ENCODE measurements at regions not wholly inside any gene's neighbourhood (a gene's known extent, or its start where the extent isn't known, plus 50 kb on each side); places are given as distances from the start of the nearest gene placed in this dataset.

GRCh38 chr5:168204165-168204564 is 87.3 kb upstream of the WWC1 start:
- TF ChIP-seq MYC (IDR thresholded peaks at IDR 0.05; ENCODE audit: low read depth, low read length): no peak
- TF ChIP-seq CTCF (IDR thresholded peaks at IDR 0.05; ENCODE audit: low read depth, low read length): no peak
- TF ChIP-seq POLR2A (IDR thresholded peaks at IDR 0.05; ENCODE audit: extremely low read depth, insufficient read length): no peak
- no peak overlapping the region for H3K4me3 ChIP-seq (ENCODE audit: low read depth, low read length)
- DNase-seq (ENCODE audit: low read depth): no peak

- TF ChIP-seq POLR2A (IDR thresholded peaks at IDR 0.05; ENCODE audit: extremely low read depth, insufficient read length): no peak
- TF ChIP-seq MYC (IDR thresholded peaks at IDR 0.05; ENCODE audit: low read depth, low read length): no peak
- no peak for TF ChIP-seq MAX (IDR thresholded peaks at IDR 0.05; ENCODE audit: low read depth, low read length)
- TF ChIP-seq CTCF (IDR thresholded peaks at IDR 0.05; ENCODE audit: low read depth, low read length): no peak
- no peak for DNase-seq (ENCODE audit: low read depth)
- no peak overlapping the region for H3K4me3 ChIP-seq (ENCODE audit: low read depth, low read length)
Measured at GRCh38 chr5:168207450-168208029, 83.9 kb upstream of the WWC1 start.

- TF ChIP-seq MAX (IDR thresholded peaks at IDR 0.05; ENCODE audit: low read depth, low read length) (no peak), MYC (IDR thresholded peaks at IDR 0.05; ENCODE audit: low read depth, low read length) (no peak), CTCF (IDR thresholded peaks at IDR 0.05; ENCODE audit: low read depth, low read length) (no peak), POLR2A (IDR thresholded peaks at IDR 0.05; ENCODE audit: extremely low read depth, insufficient read length) (no peak)
- DNase-seq (ENCODE audit: low read depth): no peak
- no peak overlapping the region for H3K4me3 ChIP-seq (ENCODE audit: low read depth, low read length)
Measured at GRCh38 chr5:168209244-168209995, 82.0 kb upstream of the WWC1 start.

- TF ChIP-seq POLR2A (IDR thresholded peaks at IDR 0.05; ENCODE audit: extremely low read depth, insufficient read length): no peak
- TF ChIP-seq CTCF (IDR thresholded peaks at IDR 0.05; ENCODE audit: low read depth, low read length): no peak
- TF ChIP-seq MYC (IDR thresholded peaks at IDR 0.05; ENCODE audit: low read depth, low read length): no peak
- TF ChIP-seq MAX (IDR thresholded peaks at IDR 0.05; ENCODE audit: low read depth, low read length): no peak
Measured at GRCh38 chr5:168209997-168210396, 81.4 kb upstream of the WWC1 start.

GRCh38 chr5:168211245-168211644 is 80.2 kb upstream of the WWC1 start:
- TF ChIP-seq CTCF (IDR thresholded peaks at IDR 0.05; ENCODE audit: low read depth, low read length): no peak
- no peak overlapping the region for H3K4me3 ChIP-seq (ENCODE audit: low read depth, low read length)
- no peak for DNase-seq (ENCODE audit: low read depth)

More at GRCh38 chr5:168209997-168210396, 81.4 kb upstream of the WWC1 start:
- no peak overlapping the region for H3K4me3 ChIP-seq (ENCODE audit: low read depth, low read length)
- DNase-seq (ENCODE audit: low read depth): no peak

- H3K4me3 ChIP-seq (ENCODE audit: low read depth, low read length): no peak overlapping the region
- no peak for DNase-seq (ENCODE audit: low read depth)
- TF ChIP-seq POLR2A (IDR thresholded peaks at IDR 0.05; ENCODE audit: extremely low read depth, insufficient read length) (no peak), CTCF (IDR thresholded peaks at IDR 0.05; ENCODE audit: low read depth, low read length) (no peak), MAX (IDR thresholded peaks at IDR 0.05; ENCODE audit: low read depth, low read length) (no peak), MYC (IDR thresholded peaks at IDR 0.05; ENCODE audit: low read depth, low read length) (no peak)
Measured at GRCh38 chr5:168211936-168212335, 79.5 kb upstream of the WWC1 start.

All from NB4 (cell line).